WTC11 (cell line): ENCODE measurements at regions not wholly inside any gene's neighbourhood (a gene's known extent, or its start where the extent isn't known, plus 50 kb on each side); places are given as distances from the start of the nearest gene placed in this dataset.

Source experiments
- ATAC-seq: fragments of 200-7000 bp; cut with Tn5 transposase; 2 replicates; pipeline ENCODE4 v1.10.0; 2021; ENCODE audit warnings: mild to moderate bottlenecking, moderate library complexity
- CTCF ChIA-PET: fragments of 300-600 bp; sonication (Branson Sonifier 250); formaldehyde crosslinking; loops from one replicate; lab custom pipeline; 2021; ENCODE audit warnings: antibody characterized with exemption; lab: Charles Lee
- POLR2A ChIA-PET: fragments of 350-600 bp; sonication (Branson Sonifier 250); formaldehyde crosslinking; loops from one replicate; lab custom pipeline; 2021; ENCODE audit warnings: antibody characterized with exemption; lab: Charles Lee
- DNase-seq: peaks from one replicate; pipeline ENCODE4 v3.0.0; 2021; ENCODE audit warnings: low spot score
- H3K27ac Mint-ChIP-seq: 2 replicates; pipeline ENCODE4 v1.8.0; 2021; ENCODE audit warnings: mixed read lengths
- H3K27me3 Mint-ChIP-seq: 2 replicates; pipeline ENCODE4 v1.8.0; 2021; ENCODE audit warnings: low read depth, mild to moderate bottlenecking, moderate library complexity, mixed read lengths
- H3K36me3 Mint-ChIP-seq: 2 replicates; pipeline ENCODE4 v1.8.0; 2021; ENCODE audit warnings: mixed read lengths
- H3K4me1 Mint-ChIP-seq: 2 replicates; pipeline ENCODE4 v1.8.0; 2022; ENCODE audit warnings: mixed read lengths
- H3K4me3 Mint-ChIP-seq: 2 replicates; pipeline ENCODE4 v1.8.0; 2021; ENCODE audit warnings: mild to moderate bottlenecking, moderate library complexity, mixed read lengths
- H3K9me3 Mint-ChIP-seq: 2 replicates; pipeline ENCODE4 v1.8.0; 2021; ENCODE audit warnings: mixed read lengths
- ATF6 ChIP-seq: sonication (generic); formaldehyde crosslinking; IDR thresholded peaks from 2 replicates; pipeline ENCODE4 v1.8.1; 2023; ENCODE audit warnings: mild to moderate bottlenecking, missing genetic modification reagents
- CREM ChIP-seq: sonication (generic); formaldehyde crosslinking; IDR thresholded peaks from 2 replicates; pipeline ENCODE4 v1.8.1; 2022; ENCODE audit warnings: mild to moderate bottlenecking, missing genetic modification reagents, moderate library complexity
- E2F5 ChIP-seq: sonication (generic); formaldehyde crosslinking; IDR thresholded peaks from 2 replicates; pipeline ENCODE4 v1.8.1; 2022; ENCODE audit warnings: mild to moderate bottlenecking, moderate library complexity, missing genetic modification reagents
- EMX1 ChIP-seq: fragments of 250-450 bp; sonication (Bioruptor Pico); IDR thresholded peaks from 2 replicates; pipeline ENCODE4 v1.8.0; 2021; ENCODE audit warnings: mild to moderate bottlenecking
- FOXK1 ChIP-seq: sonication (generic); formaldehyde crosslinking; IDR thresholded peaks from 2 replicates; pipeline ENCODE4 v1.8.0; 2022; ENCODE audit warnings: mild to moderate bottlenecking, moderate library complexity, missing genetic modification reagents
- HMGA2 ChIP-seq: fragments of 250-450 bp; sonication (Bioruptor Pico); IDR thresholded peaks from 2 replicates; pipeline ENCODE4 v1.4.0; 2021; ENCODE audit warnings: mild to moderate bottlenecking, moderate library complexity
- IRF2 ChIP-seq: sonication (generic); formaldehyde crosslinking; IDR thresholded peaks from 2 replicates; pipeline ENCODE4 v1.8.0; 2022; ENCODE audit warnings: low read depth, missing genetic modification reagents, borderline replicate concordance
- NFATC4 ChIP-seq: fragments of 250-450 bp; sonication (Bioruptor Pico); IDR thresholded peaks from 2 replicates; pipeline ENCODE4 v1.9.0; 2021; ENCODE audit warnings: mild to moderate bottlenecking
- NFYB ChIP-seq: sonication (generic); formaldehyde crosslinking; conservative IDR thresholded peaks from 2 replicates; pipeline ENCODE4 v1.8.0; 2022; ENCODE audit warnings: low read depth, missing genetic modification reagents
- NR2C2 ChIP-seq: sonication (generic); formaldehyde crosslinking; IDR thresholded peaks from 2 replicates; pipeline ENCODE4 v1.8.0; 2022; ENCODE audit warnings: mild to moderate bottlenecking, missing genetic modification reagents
- OVOL2 ChIP-seq: fragments of 250-450 bp; sonication (Bioruptor Pico); IDR thresholded peaks from 2 replicates; pipeline ENCODE4 v1.9.0; 2021; ENCODE audit warnings: mild to moderate bottlenecking, borderline replicate concordance
- SP1 ChIP-seq: sonication (generic); formaldehyde crosslinking; conservative IDR thresholded peaks from 2 replicates; pipeline ENCODE4 v1.8.1; 2022; ENCODE audit warnings: missing genetic modification reagents
- ZNF263 ChIP-seq: sonication (generic); formaldehyde crosslinking; IDR thresholded peaks from 2 replicates; pipeline ENCODE4 v1.8.1; 2022; ENCODE audit warnings: low read depth, mild to moderate bottlenecking, moderate library complexity, missing genetic modification reagents
- ZNF425 ChIP-seq: fragments of 250-450 bp; sonication (Bioruptor Pico); conservative IDR thresholded peaks from 2 replicates; pipeline ENCODE4 v1.9.0; 2021; ENCODE audit warnings: mild to moderate bottlenecking
- ZNF532 ChIP-seq: fragments of 250-450 bp; sonication (Bioruptor Pico); IDR thresholded peaks from 2 replicates; pipeline ENCODE4 v1.9.0; 2021; ENCODE audit warnings: mild to moderate bottlenecking, borderline replicate concordance
- ZNF671 ChIP-seq: fragments of 250-450 bp; sonication (Bioruptor Pico); IDR thresholded peaks from 2 replicates; pipeline ENCODE4 v1.8.0; 2021; ENCODE audit warnings: mild to moderate bottlenecking
- TF ChIP-seq, protein P1 (sequence below): sonication (generic); formaldehyde crosslinking; IDR thresholded peaks from 2 replicates; pipeline ENCODE4 v1.8.1; 2023; ENCODE audit warnings: mild to moderate bottlenecking, missing genetic modification reagents
- TF ChIP-seq, protein P2 (sequence below): sonication (generic); formaldehyde crosslinking; IDR thresholded peaks from 2 replicates; pipeline ENCODE4 v1.8.0; 2023; ENCODE audit warnings: missing genetic modification reagents, mild to moderate bottlenecking, borderline replicate concordance
- TF ChIP-seq, protein P3 (sequence below): fragments of 250-450 bp; sonication (Bioruptor Pico); IDR thresholded peaks from 2 replicates; pipeline ENCODE4 v1.8.0; 2021; ENCODE audit warnings: mild to moderate bottlenecking

GRCh38 chr9:2425676-2426075 lies 195.9 kb upstream of the VLDLR start:
- CTCF ChIA-PET, result interaction anchor here (1.5 kb wide), 1 partner anchor 184 kb away, joined by 3 read pairs; no protein-coding TSS in a partner anchor
- Mint-ChIP-seq H3K4me3 (no peak overlapping the region), H3K27ac (no peak overlapping the region), H3K9me3 (no peaks in the 10 kb centered on the region), H3K36me3 (no peaks in the 10 kb centered on the region), H3K4me1 (peaks cover 17% of the 10 kb centered on the region), H3K27me3 (peaks cover 2% of the 10 kb centered on the region; the same call in 1 of the 2 replicates)
- no peak for DNase-seq
- no peak for TF ChIP-seq E2F5 (CRISPR knock-in tag)
- TF ChIP-seq NR2C2, result no peak
- TF ChIP-seq EMX1 (CRISPR knock-in tag), result no peak
- TF ChIP-seq OVOL2 (CRISPR knock-in tag), result no peak
- TF ChIP-seq IRF2 (CRISPR knock-in tag), result no peak
- no peak for TF ChIP-seq ZNF532 (CRISPR knock-in tag)
- no peak for TF ChIP-seq CREM (CRISPR knock-in tag)
- TF ChIP-seq, protein P1, sequence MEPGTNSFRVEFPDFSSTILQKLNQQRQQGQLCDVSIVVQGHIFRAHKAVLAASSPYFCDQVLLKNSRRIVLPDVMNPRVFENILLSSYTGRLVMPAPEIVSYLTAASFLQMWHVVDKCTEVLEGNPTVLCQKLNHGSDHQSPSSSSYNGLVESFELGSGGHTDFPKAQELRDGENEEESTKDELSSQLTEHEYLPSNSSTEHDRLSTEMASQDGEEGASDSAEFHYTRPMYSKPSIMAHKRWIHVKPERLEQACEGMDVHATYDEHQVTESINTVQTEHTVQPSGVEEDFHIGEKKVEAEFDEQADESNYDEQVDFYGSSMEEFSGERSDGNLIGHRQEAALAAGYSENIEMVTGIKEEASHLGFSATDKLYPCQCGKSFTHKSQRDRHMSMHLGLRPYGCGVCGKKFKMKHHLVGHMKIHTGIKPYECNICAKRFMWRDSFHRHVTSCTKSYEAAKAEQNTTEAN (CRISPR knock-in tag), result no peak
- no peak for TF ChIP-seq NFATC4 (CRISPR knock-in tag)
- no peak for TF ChIP-seq HMGA2 (CRISPR knock-in tag)
- no peak for TF ChIP-seq FOXK1
- TF ChIP-seq ATF6, result no peak
- no peak for TF ChIP-seq ZNF263
- POLR2A ChIA-PET, result no interaction called here
- no peak for ATAC-seq

GRCh38 chr9:2427120-2427891 lies 194.3 kb upstream of the VLDLR start:
- Mint-ChIP-seq H3K4me1 (peaks cover 9% of the 10 kb centered on the region), H3K27ac (no peak overlapping the region), H3K4me3 (no peak overlapping the region), H3K27me3 (peaks cover 2% of the 10 kb centered on the region; the same call in 1 of the 2 replicates), H3K36me3 (no peaks in the 10 kb centered on the region), H3K9me3 (no peaks in the 10 kb centered on the region)
- ATAC-seq, result no peak
- no peak for DNase-seq
- POLR2A ChIA-PET, result no interaction called here
- CTCF ChIA-PET, result no interaction called here
- TF ChIP-seq ZNF671, result no peak
- TF ChIP-seq ZNF425 (CRISPR knock-in tag), result no peak
- TF ChIP-seq, protein P2, sequence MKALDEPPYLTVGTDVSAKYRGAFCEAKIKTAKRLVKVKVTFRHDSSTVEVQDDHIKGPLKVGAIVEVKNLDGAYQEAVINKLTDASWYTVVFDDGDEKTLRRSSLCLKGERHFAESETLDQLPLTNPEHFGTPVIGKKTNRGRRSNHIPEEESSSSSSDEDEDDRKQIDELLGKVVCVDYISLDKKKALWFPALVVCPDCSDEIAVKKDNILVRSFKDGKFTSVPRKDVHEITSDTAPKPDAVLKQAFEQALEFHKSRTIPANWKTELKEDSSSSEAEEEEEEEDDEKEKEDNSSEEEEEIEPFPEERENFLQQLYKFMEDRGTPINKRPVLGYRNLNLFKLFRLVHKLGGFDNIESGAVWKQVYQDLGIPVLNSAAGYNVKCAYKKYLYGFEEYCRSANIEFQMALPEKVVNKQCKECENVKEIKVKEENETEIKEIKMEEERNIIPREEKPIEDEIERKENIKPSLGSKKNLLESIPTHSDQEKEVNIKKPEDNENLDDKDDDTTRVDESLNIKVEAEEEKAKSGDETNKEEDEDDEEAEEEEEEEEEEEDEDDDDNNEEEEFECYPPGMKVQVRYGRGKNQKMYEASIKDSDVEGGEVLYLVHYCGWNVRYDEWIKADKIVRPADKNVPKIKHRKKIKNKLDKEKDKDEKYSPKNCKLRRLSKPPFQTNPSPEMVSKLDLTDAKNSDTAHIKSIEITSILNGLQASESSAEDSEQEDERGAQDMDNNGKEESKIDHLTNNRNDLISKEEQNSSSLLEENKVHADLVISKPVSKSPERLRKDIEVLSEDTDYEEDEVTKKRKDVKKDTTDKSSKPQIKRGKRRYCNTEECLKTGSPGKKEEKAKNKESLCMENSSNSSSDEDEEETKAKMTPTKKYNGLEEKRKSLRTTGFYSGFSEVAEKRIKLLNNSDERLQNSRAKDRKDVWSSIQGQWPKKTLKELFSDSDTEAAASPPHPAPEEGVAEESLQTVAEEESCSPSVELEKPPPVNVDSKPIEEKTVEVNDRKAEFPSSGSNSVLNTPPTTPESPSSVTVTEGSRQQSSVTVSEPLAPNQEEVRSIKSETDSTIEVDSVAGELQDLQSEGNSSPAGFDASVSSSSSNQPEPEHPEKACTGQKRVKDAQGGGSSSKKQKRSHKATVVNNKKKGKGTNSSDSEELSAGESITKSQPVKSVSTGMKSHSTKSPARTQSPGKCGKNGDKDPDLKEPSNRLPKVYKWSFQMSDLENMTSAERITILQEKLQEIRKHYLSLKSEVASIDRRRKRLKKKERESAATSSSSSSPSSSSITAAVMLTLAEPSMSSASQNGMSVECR (CRISPR knock-in tag), result no peak
- TF ChIP-seq, protein P3, sequence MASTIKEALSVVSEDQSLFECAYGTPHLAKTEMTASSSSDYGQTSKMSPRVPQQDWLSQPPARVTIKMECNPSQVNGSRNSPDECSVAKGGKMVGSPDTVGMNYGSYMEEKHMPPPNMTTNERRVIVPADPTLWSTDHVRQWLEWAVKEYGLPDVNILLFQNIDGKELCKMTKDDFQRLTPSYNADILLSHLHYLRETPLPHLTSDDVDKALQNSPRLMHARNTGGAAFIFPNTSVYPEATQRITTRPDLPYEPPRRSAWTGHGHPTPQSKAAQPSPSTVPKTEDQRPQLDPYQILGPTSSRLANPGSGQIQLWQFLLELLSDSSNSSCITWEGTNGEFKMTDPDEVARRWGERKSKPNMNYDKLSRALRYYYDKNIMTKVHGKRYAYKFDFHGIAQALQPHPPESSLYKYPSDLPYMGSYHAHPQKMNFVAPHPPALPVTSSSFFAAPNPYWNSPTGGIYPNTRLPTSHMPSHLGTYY, result no peak
- TF ChIP-seq NFYB, result no peak
- no peak for TF ChIP-seq SP1 (CRISPR knock-in tag)
